GM21529 (cell line): ENCODE measurements at regions not wholly inside any gene's neighbourhood (a gene's known extent, or its start where the extent isn't known, plus 50 kb on each side); places are given as distances from the start of the nearest gene placed in this dataset.

Experiments
- ATAC-seq: cut with Tn5 transposase; IDR thresholded peaks from one replicate; pipeline ENCODE4 v1.9.1; 2021; ENCODE audit not compliant: unreplicated experiment

GRCh38 chr6:145483191-145483996 lies 251.9 kb downstream of the EPM2A start:
- ATAC-seq, result no peak

- no peak for ATAC-seq
Observed at GRCh38 chr6:145485288-145485687, 250.0 kb downstream of the EPM2A start.

- ATAC-seq, result no peak
Observed at GRCh38 chr6:145486306-145486705, 249.0 kb downstream of the EPM2A start.

GRCh38 chr6:145489583-145489982 lies 245.7 kb downstream of the EPM2A start:
- no peak for ATAC-seq

GRCh38 chr6:145490068-145490467 lies 245.3 kb downstream of the EPM2A start:
- no peak for ATAC-seq

GRCh38 chr6:145491126-145491525 lies 244.2 kb downstream of the EPM2A start:
- no peak for ATAC-seq

- ATAC-seq, result no peak
Observed at GRCh38 chr6:145497006-145497405, 238.3 kb downstream of the EPM2A start.

- no peak for ATAC-seq
Observed at GRCh38 chr6:145498425-145498824, 236.9 kb downstream of the EPM2A start.

GRCh38 chr6:145502416-145502815 lies 232.9 kb downstream of the EPM2A start:
- no peak for ATAC-seq

- no peak for ATAC-seq
Observed at GRCh38 chr6:145506136-145506535, 229.2 kb downstream of the EPM2A start.

- no peak for ATAC-seq
Observed at GRCh38 chr6:145506565-145506964, 228.8 kb downstream of the EPM2A start.

GRCh38 chr6:145507239-145507638 lies 228.1 kb downstream of the EPM2A start:
- ATAC-seq, result no peak

- no peak for ATAC-seq
Observed at GRCh38 chr6:145508107-145508506, 227.2 kb downstream of the EPM2A start.

GRCh38 chr6:145517492-145517891 lies 217.8 kb downstream of the EPM2A start:
- no peak for ATAC-seq

GRCh38 chr6:145525038-145525437 lies 210.3 kb downstream of the EPM2A start:
- ATAC-seq, result no peak

- no peak for ATAC-seq
Observed at GRCh38 chr6:145529582-145529981, 205.7 kb downstream of the EPM2A start.

GRCh38 chr6:145530454-145530853 lies 204.9 kb downstream of the EPM2A start:
- ATAC-seq, result no peak

- no peak for ATAC-seq
Observed at GRCh38 chr6:145531032-145531431, 204.3 kb downstream of the EPM2A start.

GRCh38 chr6:145531822-145532221 lies 203.5 kb downstream of the EPM2A start:
- no peak for ATAC-seq

GRCh38 chr6:145532361-145532760 lies 203.0 kb downstream of the EPM2A start:
- no peak for ATAC-seq

GRCh38 chr6:145534989-145535388 lies 200.3 kb downstream of the EPM2A start:
- no peak for ATAC-seq

- no peak for ATAC-seq
Observed at GRCh38 chr6:145538989-145539388, 196.3 kb downstream of the EPM2A start.

GRCh38 chr6:145539831-145540230 lies 195.5 kb downstream of the EPM2A start:
- ATAC-seq, result no peak
